HFFc6 (cell line): ENCODE measurements at regions not wholly inside any gene's neighbourhood (a gene's known extent, or its start where the extent isn't known, plus 50 kb on each side); places are given as distances from the start of the nearest gene placed in this dataset.

Experiments used
- DNase-seq: peaks from one replicate; pipeline ENCODE4 v3.0.0-alpha.2; 2018
- H3K27ac Mint-ChIP-seq: 2 replicates; pipeline ENCODE4 v1.8.0; 2020; ENCODE audit warnings: mild to moderate bottlenecking, mixed read lengths
- H3K27me3 Mint-ChIP-seq: 2 replicates; pipeline ENCODE4 v1.8.0; 2021; ENCODE audit warnings: mild to moderate bottlenecking, moderate library complexity, mixed read lengths; ENCODE audit not compliant: insufficient read depth
- H3K36me3 Mint-ChIP-seq: 2 replicates; pipeline ENCODE4 v1.8.0; 2021; ENCODE audit warnings: low read depth, mixed read lengths
- H3K4me1 Mint-ChIP-seq: 2 replicates; pipeline ENCODE4 v1.8.0; 2020; ENCODE audit warnings: low read depth, mixed read lengths
- H3K4me3 Mint-ChIP-seq: 2 replicates; pipeline ENCODE4 v1.8.0; 2020; ENCODE audit warnings: mild to moderate bottlenecking, moderate library complexity, mixed read lengths
- H3K9me3 Mint-ChIP-seq: 2 replicates; pipeline ENCODE4 v1.8.0; 2020; ENCODE audit warnings: mild to moderate bottlenecking, mixed read lengths
- TF ChIP-seq, protein P1 (sequence below): fragments of 200-600 bp; sonication (generic); IDR thresholded peaks from 2 replicates; pipeline ENCODE4 v1.5.0; 2021; ENCODE audit warnings: antibody characterized with exemption, mild to moderate bottlenecking

GRCh38 chr5:54705994-54706653 lies 188.6 kb downstream of the SNX18 start:
- H3K27me3 Mint-ChIP-seq: no peaks in the 10 kb centered on the region; the same call in 1 of the 2 replicates
- H3K4me3 Mint-ChIP-seq: no peak overlapping the region
- TF ChIP-seq, protein P1, sequence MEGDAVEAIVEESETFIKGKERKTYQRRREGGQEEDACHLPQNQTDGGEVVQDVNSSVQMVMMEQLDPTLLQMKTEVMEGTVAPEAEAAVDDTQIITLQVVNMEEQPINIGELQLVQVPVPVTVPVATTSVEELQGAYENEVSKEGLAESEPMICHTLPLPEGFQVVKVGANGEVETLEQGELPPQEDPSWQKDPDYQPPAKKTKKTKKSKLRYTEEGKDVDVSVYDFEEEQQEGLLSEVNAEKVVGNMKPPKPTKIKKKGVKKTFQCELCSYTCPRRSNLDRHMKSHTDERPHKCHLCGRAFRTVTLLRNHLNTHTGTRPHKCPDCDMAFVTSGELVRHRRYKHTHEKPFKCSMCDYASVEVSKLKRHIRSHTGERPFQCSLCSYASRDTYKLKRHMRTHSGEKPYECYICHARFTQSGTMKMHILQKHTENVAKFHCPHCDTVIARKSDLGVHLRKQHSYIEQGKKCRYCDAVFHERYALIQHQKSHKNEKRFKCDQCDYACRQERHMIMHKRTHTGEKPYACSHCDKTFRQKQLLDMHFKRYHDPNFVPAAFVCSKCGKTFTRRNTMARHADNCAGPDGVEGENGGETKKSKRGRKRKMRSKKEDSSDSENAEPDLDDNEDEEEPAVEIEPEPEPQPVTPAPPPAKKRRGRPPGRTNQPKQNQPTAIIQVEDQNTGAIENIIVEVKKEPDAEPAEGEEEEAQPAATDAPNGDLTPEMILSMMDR: no peak
- H3K27ac Mint-ChIP-seq: no peak overlapping the region
- no peak for DNase-seq
- H3K4me1 Mint-ChIP-seq: peaks cover 35% of the 10 kb centered on the region
- H3K36me3 Mint-ChIP-seq: no peaks in the 10 kb centered on the region
- no peaks in the 10 kb centered on the region for H3K9me3 Mint-ChIP-seq

DNA sequence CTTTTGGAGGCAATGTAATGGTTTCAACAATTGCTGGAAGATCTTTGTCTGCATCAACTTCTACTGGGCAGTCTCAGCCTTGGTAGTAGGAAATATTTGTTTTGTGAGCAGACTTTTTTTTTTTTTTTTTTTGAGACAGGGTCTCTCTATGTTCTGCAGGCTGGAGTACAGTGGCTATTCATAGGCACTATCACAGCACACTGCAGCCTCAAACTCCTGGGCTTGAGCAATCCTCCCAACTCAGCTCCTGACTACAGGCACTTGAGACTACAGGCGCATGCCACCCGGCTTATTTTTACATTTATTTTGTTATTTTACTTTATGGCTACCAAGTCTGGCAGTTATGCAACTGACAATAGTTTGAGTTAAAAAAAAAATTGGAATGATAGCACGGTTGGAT lies 187.3 kb downstream of the SNX18 start:
- DNase-seq: no peak
- Mint-ChIP-seq H3K27ac (no peak overlapping the region), H3K4me1 (peaks cover 48% of the 10 kb centered on the region), H3K4me3 (no peak overlapping the region), H3K27me3 (no peaks in the 10 kb centered on the region; the same call in 1 of the 2 replicates), H3K9me3 (no peaks in the 10 kb centered on the region), H3K36me3 (no peaks in the 10 kb centered on the region)
- TF ChIP-seq, protein P1: no peak

DNA sequence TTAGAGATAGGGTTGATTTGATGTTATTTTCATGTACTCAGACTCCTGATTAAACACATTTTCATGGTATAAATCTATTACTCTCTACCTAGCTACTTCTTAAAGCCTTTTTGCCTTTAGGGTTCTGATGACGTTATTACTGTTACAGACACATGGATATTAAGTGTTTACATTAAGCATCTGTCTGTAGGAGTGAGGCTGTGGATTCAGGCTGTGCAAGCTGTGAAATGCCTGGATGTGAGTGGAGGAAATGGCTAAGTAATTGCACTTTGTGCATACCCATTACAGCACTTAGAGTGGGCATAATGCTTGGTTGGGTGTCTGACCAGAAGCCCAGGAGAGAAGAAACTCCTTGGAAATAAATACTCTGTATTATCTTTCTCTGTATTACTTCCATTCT lies 186.8 kb downstream of the SNX18 start:
- no peaks in the 10 kb centered on the region for H3K36me3 Mint-ChIP-seq
- TF ChIP-seq, protein P1: no peak
- DNase-seq: no peak
- no peaks in the 10 kb centered on the region for H3K9me3 Mint-ChIP-seq
- peaks cover 53% of the 10 kb centered on the region for H3K4me1 Mint-ChIP-seq
- no peaks in the 10 kb centered on the region; the same call in 1 of the 2 replicates for H3K27me3 Mint-ChIP-seq
- H3K27ac Mint-ChIP-seq: no peak overlapping the region
- no peak overlapping the region for H3K4me3 Mint-ChIP-seq

DNA sequence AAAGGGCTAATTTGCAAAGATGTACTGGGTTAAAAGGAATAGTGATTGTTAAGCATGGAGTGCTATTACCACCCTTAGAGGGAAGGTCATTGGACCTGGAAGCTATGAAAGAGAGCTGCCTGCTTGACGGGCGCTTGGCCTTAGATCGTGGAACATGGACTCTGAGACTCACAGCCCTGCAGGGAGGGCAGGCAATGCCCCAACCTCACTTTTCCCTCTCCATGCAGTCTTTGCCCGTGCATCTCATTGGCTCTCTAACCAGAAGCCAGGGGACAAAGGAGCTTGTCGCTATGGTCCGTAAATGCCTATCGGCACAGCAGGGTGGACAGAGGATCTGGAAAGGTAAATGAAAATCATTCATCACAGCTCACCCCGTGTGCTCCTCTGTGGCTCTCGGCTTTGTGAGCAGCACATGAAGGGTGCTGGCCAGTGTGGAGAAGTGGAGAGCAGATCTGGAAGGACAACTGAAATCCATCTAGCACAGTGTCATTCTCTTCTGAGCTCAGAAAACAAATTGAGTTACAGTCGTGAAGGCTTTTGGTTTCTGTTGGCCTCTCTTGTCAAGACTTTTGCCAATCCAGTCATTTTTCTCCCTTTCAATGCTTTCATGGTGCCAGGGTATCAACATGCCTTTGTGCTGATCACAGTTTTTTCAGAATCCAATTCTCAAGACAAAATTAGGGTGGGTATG lies 186.2 kb downstream of the SNX18 start:
- peaks cover 59% of the 10 kb centered on the region for H3K4me1 Mint-ChIP-seq
- H3K27ac Mint-ChIP-seq: peak overlapping the region; percentile 92
- no peaks in the 10 kb centered on the region for H3K36me3 Mint-ChIP-seq
- DNase-seq: no peak
- no peaks in the 10 kb centered on the region; the same call in 1 of the 2 replicates for H3K27me3 Mint-ChIP-seq
- H3K9me3 Mint-ChIP-seq: no peaks in the 10 kb centered on the region
- H3K4me3 Mint-ChIP-seq: peak overlapping the region; percentile 54; the same call in 1 of the 2 replicates
- TF ChIP-seq, protein P1: no peak

- no peaks in the 10 kb centered on the region; the same call in 1 of the 2 replicates for H3K27me3 Mint-ChIP-seq
- H3K36me3 Mint-ChIP-seq: no peaks in the 10 kb centered on the region
- H3K4me3 Mint-ChIP-seq: peak overlapping the region; percentile 54
- peak; percentile 94 for DNase-seq
- H3K27ac Mint-ChIP-seq: peak overlapping the region; percentile 92
- H3K4me1 Mint-ChIP-seq: peaks cover 64% of the 10 kb centered on the region
- H3K9me3 Mint-ChIP-seq: no peaks in the 10 kb centered on the region
- TF ChIP-seq, protein P1: no peak
Measured at GRCh38 chr5:54703133-54703532, 185.6 kb downstream of the SNX18 start.
